T-helper 17 cell (primary cell): ENCODE measurements at regions not wholly inside any gene's neighbourhood (a gene's known extent, or its start where the extent isn't known, plus 50 kb on each side); places are given as distances from the start of the nearest gene placed in this dataset.
A peak's percentile ranks its signal among the peaks of the same experiment; 100 is the strongest.

ENCODE experiments used
- ATAC-seq: fragments of 150-1000 bp; cut with Tn5 transposase; 2 replicates; pipeline ENCODE4 v1.10.0; 2021; ENCODE audit warnings: mild to moderate bottlenecking, moderate library complexity
- DNase-seq, 3 donors: peaks; one replicate each; pipeline versions ENCODE4 v3.0.0 to v3.0.0-alpha.2; 2020 to 2021
- H3K9me3 ChIP-seq: one replicate; pipeline ENCODE4 v1.7.0; 2013; ENCODE audit warnings: low read length, mild to moderate bottlenecking; ENCODE audit not compliant: control insufficient read depth, poor library complexity, severe bottlenecking
- H3K27ac Mint-ChIP-seq: one replicate; pipeline ENCODE4 v1.8.0; 2022; ENCODE audit warnings: mild to moderate bottlenecking, moderate library complexity, mixed read lengths
- H3K27me3 Mint-ChIP-seq: one replicate; pipeline ENCODE4 v1.8.0; 2022; ENCODE audit warnings: mixed read lengths
- H3K36me3 Mint-ChIP-seq: one replicate; pipeline ENCODE4 v1.8.0; 2022; ENCODE audit warnings: low read depth, mixed read lengths
- H3K4me1 Mint-ChIP-seq: one replicate; pipeline ENCODE4 v1.8.0; 2022; ENCODE audit warnings: mild to moderate bottlenecking, mixed read lengths
- H3K4me3 Mint-ChIP-seq: one replicate; pipeline ENCODE4 v1.8.0; 2022; ENCODE audit warnings: mild to moderate bottlenecking, moderate library complexity, mixed read lengths

DNA sequence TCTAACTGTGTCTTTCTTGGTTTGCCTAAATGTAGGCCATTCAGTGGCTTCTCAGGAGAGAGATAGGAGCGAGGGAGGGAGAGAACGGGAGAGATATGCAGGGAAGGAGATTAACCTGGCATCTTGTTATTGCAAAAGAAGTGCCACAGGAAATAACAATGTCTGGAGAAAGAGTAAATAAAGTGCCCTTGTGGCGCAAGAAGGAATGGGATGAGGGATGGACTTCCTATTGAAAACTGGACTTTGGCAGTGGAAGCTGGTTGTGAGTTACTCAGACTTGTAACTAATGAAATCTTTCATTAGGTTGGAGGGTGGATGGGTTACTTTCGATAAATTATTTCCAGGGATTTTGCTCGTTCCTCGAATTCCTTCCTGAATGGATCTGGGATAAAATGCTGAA, 136.1 kb downstream of the LACC1 start:
- ATAC-seq (no peak), DNase-seq (no peak)
- H3K27me3 Mint-ChIP-seq = peaks cover 5% of the 10 kb centered on the region
- peaks cover 2% of the 10 kb centered on the region for H3K4me1 Mint-ChIP-seq
- H3K9me3 ChIP-seq = no peaks in the 10 kb centered on the region
- H3K36me3 Mint-ChIP-seq = peaks cover 3% of the 10 kb centered on the region
- H3K4me3 Mint-ChIP-seq = no peak overlapping the region
- no peak overlapping the region for H3K27ac Mint-ChIP-seq

DNA sequence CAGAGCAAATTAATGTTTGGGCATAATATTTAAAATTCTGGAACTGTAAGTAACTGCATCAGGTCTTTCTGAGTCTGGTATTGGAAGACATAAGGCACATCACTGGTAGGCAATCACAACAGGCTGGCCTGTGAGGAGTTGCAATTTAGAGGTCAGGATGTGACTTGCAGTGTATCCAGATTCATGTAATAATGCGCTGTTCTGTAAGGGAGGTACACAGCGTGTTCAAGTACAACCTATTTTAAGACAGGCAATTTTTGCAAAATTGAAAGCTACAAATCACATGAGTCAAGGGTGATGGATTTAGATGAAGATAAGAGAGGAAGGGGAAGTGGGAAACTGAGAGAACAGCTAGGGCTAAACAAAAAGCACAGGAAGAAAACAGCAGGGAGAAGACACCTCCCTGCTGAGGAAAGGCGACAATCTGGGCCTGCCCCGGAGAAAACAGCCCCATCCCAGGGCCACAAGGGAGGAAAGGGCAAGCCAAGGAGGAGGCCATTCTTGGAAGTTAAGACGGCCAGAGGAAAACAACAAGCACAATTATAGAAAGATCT, 138.1 kb downstream of the LACC1 start:
- H3K4me1 Mint-ChIP-seq = peaks cover 2% of the 10 kb centered on the region
- H3K36me3 Mint-ChIP-seq = peaks cover 3% of the 10 kb centered on the region
- H3K4me3 Mint-ChIP-seq = no peak overlapping the region
- DNase-seq (no peak), ATAC-seq (no peak)
- H3K27me3 Mint-ChIP-seq = peaks cover 10% of the 10 kb centered on the region
- H3K9me3 ChIP-seq = no peaks in the 10 kb centered on the region
- no peak overlapping the region for H3K27ac Mint-ChIP-seq

DNA sequence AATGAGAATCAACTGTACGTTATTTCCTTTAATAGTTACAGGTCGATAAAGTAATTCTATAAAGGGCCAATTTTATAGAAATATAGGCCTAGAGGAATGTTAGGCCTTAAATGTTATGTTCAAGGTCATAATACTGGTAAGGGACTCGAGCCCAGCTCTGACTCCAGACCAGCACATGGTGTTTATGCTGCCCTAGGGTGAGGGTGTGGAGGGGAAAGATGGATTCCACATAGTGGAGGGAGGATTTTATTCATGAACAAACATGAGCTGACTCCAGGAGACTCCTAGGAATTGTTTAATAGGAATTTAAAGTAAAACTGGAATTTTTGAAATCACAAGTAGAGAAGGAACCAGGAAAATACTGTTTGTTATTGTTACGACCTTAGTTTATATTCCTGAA, 139.9 kb downstream of the LACC1 start:
- Mint-ChIP-seq H3K27me3 (peaks cover 15% of the 10 kb centered on the region), H3K4me1 (peaks cover 2% of the 10 kb centered on the region), H3K27ac (no peak overlapping the region), H3K4me3 (no peak overlapping the region), H3K36me3 (peaks cover 3% of the 10 kb centered on the region)
- H3K9me3 ChIP-seq = no peaks in the 10 kb centered on the region
- DNase-seq = no peak
- ATAC-seq = no peak

DNA sequence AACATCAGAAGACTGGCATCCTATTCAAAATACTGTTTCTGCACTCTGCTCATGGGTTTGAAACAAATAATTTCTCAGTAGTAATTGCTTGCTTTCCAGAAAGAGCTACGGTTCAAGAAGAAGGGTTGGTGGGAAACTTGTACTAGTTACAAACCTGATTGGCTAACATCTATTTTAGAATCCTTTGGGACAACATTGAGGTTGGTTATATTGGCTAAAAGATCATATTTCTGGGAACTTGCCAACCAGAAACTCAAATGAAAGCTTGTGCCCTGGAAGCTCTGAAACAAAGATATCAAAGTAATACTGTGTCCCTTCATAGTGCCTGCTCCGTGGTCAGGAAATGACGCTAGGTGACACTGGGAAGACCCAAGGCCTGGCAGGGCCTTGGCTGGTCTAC, 141.7 kb downstream of the LACC1 start:
- Mint-ChIP-seq H3K36me3 (no peaks in the 10 kb centered on the region), H3K27ac (no peak overlapping the region), H3K27me3 (peaks cover 15% of the 10 kb centered on the region), H3K4me3 (no peak overlapping the region), H3K4me1 (peaks cover 2% of the 10 kb centered on the region)
- no peaks in the 10 kb centered on the region for H3K9me3 ChIP-seq
- no peak for DNase-seq
- ATAC-seq = no peak

DNA sequence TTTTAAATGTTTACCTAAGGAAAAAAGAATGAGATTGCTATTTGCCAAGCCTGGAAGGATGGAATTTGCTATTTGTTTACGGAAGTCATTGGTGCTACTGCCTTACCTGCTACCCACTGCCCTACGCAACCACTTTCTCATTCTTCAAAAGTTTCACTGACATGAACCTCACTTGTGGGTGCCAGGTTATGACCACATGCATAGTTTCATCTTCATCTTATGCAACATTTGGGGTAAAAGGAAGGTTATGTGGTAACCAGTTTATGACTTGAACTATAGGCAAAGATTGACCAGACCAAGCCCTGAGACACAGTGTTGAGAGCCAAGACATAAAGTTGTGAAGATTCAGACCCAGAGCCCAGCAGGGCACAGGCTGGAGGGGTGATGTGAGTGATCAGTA, 142.5 kb downstream of the LACC1 start:
- no peaks in the 10 kb centered on the region for H3K9me3 ChIP-seq
- Mint-ChIP-seq H3K27me3 (peaks cover 15% of the 10 kb centered on the region), H3K27ac (peak overlapping the region; percentile 39), H3K4me1 (peaks cover 2% of the 10 kb centered on the region), H3K4me3 (no peak overlapping the region), H3K36me3 (no peaks in the 10 kb centered on the region)
- DNase-seq = no peak
- ATAC-seq = no peak

DNA sequence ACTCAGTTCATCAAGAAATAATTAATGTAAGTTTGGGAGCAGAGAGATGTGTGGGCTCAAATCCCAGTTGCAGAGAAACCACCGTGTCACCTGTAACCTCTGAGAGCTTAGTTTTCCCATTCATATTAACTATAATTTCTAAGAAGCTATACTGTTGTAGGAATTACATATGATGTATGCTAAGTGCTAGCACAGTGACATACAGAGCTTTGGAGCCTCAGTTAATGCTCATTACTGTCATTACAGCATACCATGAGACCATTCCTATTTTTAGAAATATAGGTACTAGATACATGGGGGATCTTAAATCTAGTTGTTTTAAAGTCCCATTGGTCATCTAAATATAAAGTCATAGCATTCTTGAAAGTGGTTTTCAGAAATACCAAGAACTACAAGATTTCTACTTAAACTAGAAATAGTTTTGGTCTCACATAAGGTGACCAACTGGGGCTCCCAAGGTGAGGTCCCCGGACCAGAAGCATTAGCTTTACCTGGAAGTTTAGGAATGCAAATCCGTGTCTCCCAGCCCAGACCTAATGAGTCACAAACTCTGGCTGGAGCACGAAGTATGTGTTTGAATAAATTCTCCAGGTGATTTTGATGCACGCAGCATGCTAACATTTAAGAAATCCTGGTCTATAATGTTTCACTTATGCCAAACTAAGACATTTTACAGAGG, 144.6 kb downstream of the LACC1 start:
- Mint-ChIP-seq H3K36me3 (no peaks in the 10 kb centered on the region), H3K27me3 (peaks cover 23% of the 10 kb centered on the region), H3K4me3 (no peak overlapping the region), H3K27ac (no peak overlapping the region), H3K4me1 (no peaks in the 10 kb centered on the region)
- no peak for ATAC-seq
- DNase-seq = no peak
- H3K9me3 ChIP-seq = no peaks in the 10 kb centered on the region

DNA sequence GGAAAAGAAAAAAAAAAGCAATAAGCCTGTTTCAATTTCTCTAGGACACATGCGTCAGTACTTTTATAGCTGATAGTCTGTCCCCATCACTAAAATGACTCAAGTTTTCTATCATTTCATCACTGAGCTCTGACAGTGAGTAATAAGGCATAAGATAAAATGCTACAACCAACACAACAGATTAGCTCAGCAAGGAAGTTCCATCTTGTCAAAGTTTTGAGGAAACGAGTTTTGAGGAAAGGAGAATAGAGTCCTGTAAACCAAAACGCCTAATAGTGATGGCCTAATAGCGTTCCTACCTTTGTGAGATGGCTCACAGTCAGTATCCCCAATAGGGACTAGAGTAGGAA, 145.1 kb downstream of the LACC1 start:
- no peak overlapping the region for H3K27ac Mint-ChIP-seq
- ATAC-seq (no peak), DNase-seq (no peak)
- no peaks in the 10 kb centered on the region for H3K36me3 Mint-ChIP-seq
- no peaks in the 10 kb centered on the region for H3K4me1 Mint-ChIP-seq
- H3K27me3 Mint-ChIP-seq = peaks cover 28% of the 10 kb centered on the region
- no peaks in the 10 kb centered on the region for H3K9me3 ChIP-seq
- no peak overlapping the region for H3K4me3 Mint-ChIP-seq

DNA sequence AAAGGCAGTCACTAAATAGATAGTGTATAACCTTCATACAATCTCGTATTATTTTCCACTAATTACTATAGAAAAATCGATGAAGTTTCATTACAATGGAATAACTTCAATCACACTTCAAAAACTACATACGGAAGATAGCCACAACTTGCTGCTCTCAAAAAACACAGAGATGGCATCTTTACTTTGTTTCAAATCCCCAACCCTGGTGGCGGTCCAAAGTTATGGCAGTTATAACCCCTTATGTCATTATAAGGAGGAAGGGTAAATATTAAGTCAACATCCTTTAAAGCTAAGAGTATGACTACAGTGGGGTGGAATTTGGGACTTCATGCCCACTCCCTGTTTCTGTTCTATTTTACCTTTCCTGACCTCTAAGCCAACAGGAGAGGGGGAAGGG, 146.5 kb downstream of the LACC1 start:
- Mint-ChIP-seq H3K36me3 (no peaks in the 10 kb centered on the region), H3K27ac (no peak overlapping the region), H3K4me3 (no peak overlapping the region), H3K27me3 (peaks cover 31% of the 10 kb centered on the region), H3K4me1 (no peaks in the 10 kb centered on the region)
- no peaks in the 10 kb centered on the region for H3K9me3 ChIP-seq
- DNase-seq (no peak), ATAC-seq (no peak)

DNA sequence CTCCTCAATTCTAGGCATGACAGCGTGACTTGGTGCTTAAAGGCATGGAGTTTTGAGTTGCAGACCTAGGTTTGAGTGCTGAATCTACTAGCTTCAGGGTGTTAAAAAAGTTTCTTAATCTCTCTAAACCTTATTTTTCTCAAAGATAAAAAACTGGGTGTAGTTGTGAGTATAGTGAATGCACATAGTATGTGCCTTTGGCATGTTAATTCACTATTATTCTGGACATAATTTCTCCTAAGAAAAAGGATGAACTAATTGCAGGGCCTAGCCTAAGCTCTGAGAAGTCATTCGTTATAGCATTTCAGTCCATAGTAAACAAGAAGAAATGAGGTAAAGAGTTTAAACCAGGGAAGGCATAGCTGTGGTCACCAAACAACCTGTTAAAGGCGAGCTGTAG, 149.0 kb downstream of the LACC1 start:
- no peaks in the 10 kb centered on the region for H3K9me3 ChIP-seq
- peaks cover 20% of the 10 kb centered on the region for H3K27me3 Mint-ChIP-seq
- no peak overlapping the region for H3K4me3 Mint-ChIP-seq
- DNase-seq (no peak), ATAC-seq (no peak)
- H3K27ac Mint-ChIP-seq = no peak overlapping the region
- H3K4me1 Mint-ChIP-seq = no peaks in the 10 kb centered on the region
- H3K36me3 Mint-ChIP-seq = no peaks in the 10 kb centered on the region

DNA sequence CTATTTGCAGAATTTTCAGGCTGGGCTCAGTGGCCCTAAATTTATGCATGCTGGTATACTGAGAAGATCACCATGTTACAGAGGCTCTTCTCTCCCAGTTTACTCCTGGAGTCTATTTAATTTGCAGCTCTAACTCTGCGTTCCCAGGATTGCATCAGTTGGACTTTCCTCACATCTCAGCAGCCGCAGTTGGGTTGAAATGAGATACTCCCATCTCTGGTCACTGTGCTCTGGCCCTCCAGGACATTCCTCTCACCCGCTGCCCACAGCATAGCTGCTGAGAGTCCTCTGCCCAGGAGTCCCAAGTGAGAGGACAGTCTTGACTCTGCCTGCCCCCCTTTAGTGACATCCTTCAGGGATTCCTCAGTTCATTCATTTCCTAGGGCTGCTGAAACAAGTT, 150.9 kb downstream of the LACC1 start:
- no peak overlapping the region for H3K4me3 Mint-ChIP-seq
- ATAC-seq (no peak), DNase-seq (no peak)
- H3K27ac Mint-ChIP-seq = no peak overlapping the region
- no peaks in the 10 kb centered on the region for H3K9me3 ChIP-seq
- H3K36me3 Mint-ChIP-seq = no peaks in the 10 kb centered on the region
- H3K4me1 Mint-ChIP-seq = no peaks in the 10 kb centered on the region
- H3K27me3 Mint-ChIP-seq = peaks cover 30% of the 10 kb centered on the region

DNA sequence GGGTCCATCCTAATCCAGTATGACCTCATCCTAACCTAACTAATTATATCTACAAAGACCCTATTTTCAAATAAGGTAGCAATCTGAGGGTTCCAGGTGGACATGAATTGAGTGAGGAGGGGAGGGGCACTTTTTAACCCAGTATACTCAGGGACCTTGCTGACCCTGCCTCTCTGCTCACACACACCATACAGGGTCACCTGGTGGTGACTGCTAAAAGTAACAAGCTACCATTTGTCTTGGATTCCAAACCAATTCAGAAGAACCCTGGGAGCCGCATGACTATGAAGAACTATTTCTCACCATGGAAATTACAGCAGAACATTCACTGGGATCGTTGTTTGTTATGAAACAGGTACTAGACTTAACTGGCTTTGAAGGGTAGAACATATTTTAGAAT, 151.9 kb downstream of the LACC1 start:
- Mint-ChIP-seq H3K27ac (no peak overlapping the region), H3K27me3 (peaks cover 30% of the 10 kb centered on the region), H3K4me3 (no peak overlapping the region), H3K4me1 (no peaks in the 10 kb centered on the region), H3K36me3 (no peaks in the 10 kb centered on the region)
- no peaks in the 10 kb centered on the region for H3K9me3 ChIP-seq
- DNase-seq = no peak
- no peak for ATAC-seq

DNA sequence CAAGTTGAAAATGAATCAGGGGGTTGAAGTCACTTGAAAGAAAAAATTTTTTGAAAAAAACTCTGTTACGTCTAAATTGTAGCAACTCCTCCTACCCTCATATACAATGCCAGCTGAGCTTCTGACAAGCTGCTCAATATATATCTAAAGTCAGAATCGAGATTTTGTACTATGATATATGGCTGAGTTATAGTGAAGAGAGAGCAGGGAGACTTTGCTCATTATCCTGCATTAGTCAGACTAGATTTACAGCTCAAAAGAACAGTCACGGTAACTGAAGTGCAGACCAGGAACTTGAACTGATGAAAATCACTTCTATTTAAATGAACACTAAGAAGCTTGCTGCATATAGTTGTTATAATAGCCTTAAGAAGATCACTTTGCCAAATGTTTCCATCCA, 153.1 kb downstream of the LACC1 start:
- no peak overlapping the region for H3K4me3 Mint-ChIP-seq
- H3K9me3 ChIP-seq = no peaks in the 10 kb centered on the region
- ATAC-seq (no peak), DNase-seq (no peak)
- peaks cover 30% of the 10 kb centered on the region for H3K27me3 Mint-ChIP-seq
- no peak overlapping the region for H3K27ac Mint-ChIP-seq
- H3K4me1 Mint-ChIP-seq = no peaks in the 10 kb centered on the region
- no peaks in the 10 kb centered on the region for H3K36me3 Mint-ChIP-seq

DNA sequence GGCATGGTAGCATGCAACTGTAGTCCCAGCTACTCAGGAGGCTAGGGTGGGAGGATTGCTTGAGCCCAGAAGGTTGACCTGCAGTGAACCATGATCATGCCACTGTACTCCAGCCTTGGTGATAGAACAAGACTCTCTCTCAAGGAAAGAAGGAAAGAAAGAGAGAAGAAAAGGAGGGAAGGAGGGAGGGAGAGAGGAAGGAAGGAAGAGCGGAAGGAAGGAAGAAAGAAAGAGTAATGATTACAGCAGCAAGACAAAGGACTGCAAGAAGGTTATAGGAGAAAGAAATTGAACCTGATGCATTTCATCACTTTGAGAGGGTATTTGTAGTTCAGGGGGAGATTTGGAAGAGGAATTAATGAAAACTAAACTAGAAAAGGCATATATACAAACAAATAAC, 155.7 kb downstream of the LACC1 start:
- Mint-ChIP-seq H3K4me1 (no peaks in the 10 kb centered on the region), H3K36me3 (no peaks in the 10 kb centered on the region), H3K27me3 (peaks cover 16% of the 10 kb centered on the region), H3K27ac (no peak overlapping the region), H3K4me3 (no peak overlapping the region)
- DNase-seq (no peak), ATAC-seq (no peak)
- H3K9me3 ChIP-seq = no peaks in the 10 kb centered on the region

DNA sequence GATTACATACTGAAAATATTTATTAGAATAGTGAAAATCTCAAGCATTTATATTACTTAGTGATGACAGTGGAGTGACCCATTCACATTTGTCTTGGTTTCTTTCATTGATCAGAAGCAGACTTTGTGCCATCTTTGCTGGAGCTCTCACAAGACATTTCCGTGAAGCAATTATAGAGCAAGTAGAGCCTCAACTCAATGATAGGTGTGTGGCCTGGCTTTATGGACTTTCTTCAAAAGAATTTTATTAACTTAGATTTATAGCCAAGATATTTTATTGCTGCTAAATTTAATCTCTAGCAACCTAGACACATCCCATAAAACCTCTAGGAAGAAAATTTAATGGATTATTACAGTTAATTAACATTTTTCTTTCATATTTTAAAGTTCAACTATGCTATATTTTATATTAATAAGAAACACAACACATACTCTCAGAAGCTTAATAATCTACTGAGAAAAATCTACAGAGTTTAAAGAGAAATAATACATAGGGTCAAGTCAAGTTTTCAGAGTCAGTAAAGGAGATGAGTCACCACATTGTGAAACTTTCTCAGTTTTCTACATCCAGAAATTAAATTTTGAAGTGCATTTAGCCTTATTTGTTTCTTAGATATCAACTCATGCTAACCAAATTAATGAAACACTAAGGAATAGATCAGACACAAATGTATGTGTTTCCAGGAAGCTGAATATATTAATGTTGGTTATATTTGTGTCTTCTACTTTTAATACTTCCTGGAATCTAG, 160.5 kb downstream of the LACC1 start:
- DNase-seq (no peak), ATAC-seq (no peak)
- Mint-ChIP-seq H3K27ac (no peak overlapping the region), H3K36me3 (no peaks in the 10 kb centered on the region), H3K27me3 (peaks cover 20% of the 10 kb centered on the region), H3K4me1 (no peaks in the 10 kb centered on the region), H3K4me3 (no peak overlapping the region)
- no peaks in the 10 kb centered on the region for H3K9me3 ChIP-seq
